Stomach (tissue), 8 donors: ENCODE measurements at regions not wholly inside any gene's neighbourhood (a gene's known extent, or its start where the extent isn't known, plus 50 kb on each side); places are given as distances from the start of the nearest gene placed in this dataset.

Source experiments
- DNase-seq, 2 donors: peaks; one replicate each; pipeline versions ENCODE4 v3.0.0 to v3.0.0-alpha.2; 2013 to 2019
- H3K27ac ChIP-seq, 5 donors: fragments of 200-600 bp in 4 of 5; sonication (generic) in 4 of 5; one replicate each; pipeline ENCODE4 v1.5.1; 2013 to 2019; ENCODE audit warnings: mild to moderate bottlenecking in 1 of 5, moderate library complexity in 1 of 5
- H3K27me3 ChIP-seq, 3 donors: fragments of 200-600 bp; sonication (generic); one replicate each; pipeline ENCODE4 v1.5.1; 2017 to 2019; ENCODE audit warnings: mixed run types in 1 of 3
- H3K36me3 ChIP-seq, 4 donors: fragments of 200-600 bp; sonication (generic); 1 replicate in 3 of 4; 2 replicates in 1 of 4; pipeline ENCODE4 v1.5.1; 2016 to 2019
- H3K4me1 ChIP-seq, 4 donors: fragments of 200-600 bp; sonication (generic); one replicate each; pipeline ENCODE4 v1.5.1; 2016 to 2019
- H3K4me3 ChIP-seq, 4 donors: fragments of 200-600 bp; sonication (generic) in 3 of 4; one replicate each; pipeline ENCODE4 v1.5.1; 2016 to 2019; ENCODE audit warnings: mild to moderate bottlenecking in 1 of 4
- H3K9me3 ChIP-seq, 4 donors: fragments of 200-600 bp; sonication (generic); one replicate each; pipeline ENCODE4 v1.5.1; 2016 to 2019
- EP300 ChIP-seq: sonication (generic); formaldehyde crosslinking; IDR thresholded peaks from one replicate; pipeline ENCODE4 v1.6.1; 2017; ENCODE audit warnings: antibody characterized with exemption
- POLR2A ChIP-seq, 4 donors: fragments of 450-650 bp; IDR thresholded peaks; one replicate each; pipeline ENCODE4 v1.6.1; 2016; ENCODE audit warnings: antibody characterized with exemption in 4 of 4, control low read depth in 2 of 4, mild to moderate bottlenecking in 1 of 4, moderate library complexity in 1 of 4
- POLR2AphosphoS5 ChIP-seq, 3 donors: sonication (generic); formaldehyde crosslinking; IDR thresholded peaks; one replicate each; pipeline ENCODE4 v1.6.1; 2016; ENCODE audit warnings: antibody characterized with exemption in 3 of 3
- WGBS, 5 donors: extraction: QIAGEN DNeasy Blood & Tissue Kit in 3 of 5; methylation state at CpG; one replicate each; pipeline versions ENCODE4 v1.1.5 to v1.1.7; 2013 to 2018; 5-methylcytosine and 5-hydroxymethylcytosine counted together
- intact Hi-C: fragments of 100-400 bp; cut with DNase I; formaldehyde crosslinking; loops from one replicate; pipeline ENCODE4 v1.15.1; 2023; ENCODE audit warnings: low total_unique reads
- TF ChIP-seq, protein P1 (sequence below), 7 experiments: fragments of 450-650 bp in 4 of 7; fragments of 200-600 bp in 3 of 7; sonication (generic) in 3 of 7; IDR thresholded peaks; one replicate each; pipeline ENCODE4 v1.5.1; 2016 to 2019; ENCODE audit warnings: antibody characterized with exemption in 7 of 7, control low read depth in 2 of 7, mild to moderate bottlenecking in 1 of 7
- donor health status: healthy with polysubstance abuse.
- donor health status: Bipolar disorder and iron deficiency.
- donor health status: healthy.

DNA sequence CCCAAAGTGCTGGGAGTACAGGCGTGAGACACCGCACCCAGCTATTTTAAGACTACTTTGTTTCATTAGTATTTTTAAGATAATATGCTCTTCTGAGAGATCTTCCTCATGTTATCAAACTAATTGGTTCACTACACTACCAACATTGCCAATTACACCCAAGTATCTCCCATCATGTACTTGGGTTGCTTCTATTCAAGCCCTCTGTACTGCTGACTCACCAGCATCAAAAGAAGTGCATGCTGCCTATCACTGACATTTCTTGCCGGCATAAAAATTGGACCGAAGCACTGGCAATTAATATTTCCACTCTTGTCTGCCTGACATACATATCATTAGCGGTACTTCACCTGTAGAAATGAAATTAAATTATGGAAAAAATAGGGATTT, 164.2 kb upstream of the NBEA start:
- Histone ChIP-seq H3K4me3 (no peak overlapping the region), H3K27me3 (no peaks in the 10 kb centered on the region), H3K36me3 (no peaks in the 10 kb centered on the region), H3K27ac (no peak overlapping the region), H3K4me1 (no peaks in the 10 kb centered on the region), H3K9me3 (peaks cover 0 to 9% (median 9%) of the 10 kb centered on the region in 4 donors)
- 93 to 97% (median 96%) methylated on average over 5 of the region's 5 CpGs for WGBS, 5 donors
- TF ChIP-seq, protein P1, sequence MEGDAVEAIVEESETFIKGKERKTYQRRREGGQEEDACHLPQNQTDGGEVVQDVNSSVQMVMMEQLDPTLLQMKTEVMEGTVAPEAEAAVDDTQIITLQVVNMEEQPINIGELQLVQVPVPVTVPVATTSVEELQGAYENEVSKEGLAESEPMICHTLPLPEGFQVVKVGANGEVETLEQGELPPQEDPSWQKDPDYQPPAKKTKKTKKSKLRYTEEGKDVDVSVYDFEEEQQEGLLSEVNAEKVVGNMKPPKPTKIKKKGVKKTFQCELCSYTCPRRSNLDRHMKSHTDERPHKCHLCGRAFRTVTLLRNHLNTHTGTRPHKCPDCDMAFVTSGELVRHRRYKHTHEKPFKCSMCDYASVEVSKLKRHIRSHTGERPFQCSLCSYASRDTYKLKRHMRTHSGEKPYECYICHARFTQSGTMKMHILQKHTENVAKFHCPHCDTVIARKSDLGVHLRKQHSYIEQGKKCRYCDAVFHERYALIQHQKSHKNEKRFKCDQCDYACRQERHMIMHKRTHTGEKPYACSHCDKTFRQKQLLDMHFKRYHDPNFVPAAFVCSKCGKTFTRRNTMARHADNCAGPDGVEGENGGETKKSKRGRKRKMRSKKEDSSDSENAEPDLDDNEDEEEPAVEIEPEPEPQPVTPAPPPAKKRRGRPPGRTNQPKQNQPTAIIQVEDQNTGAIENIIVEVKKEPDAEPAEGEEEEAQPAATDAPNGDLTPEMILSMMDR (IDR thresholded peaks at IDR 0.05) = no peak
- TF ChIP-seq EP300 (no peak), POLR2AphosphoS5 (IDR thresholded peaks at IDR 0.05) (no peak), POLR2A (IDR thresholded peaks at IDR 0.05) (no peak)
- intact Hi-C loops = no loop called here
- DNase-seq = no peak

DNA sequence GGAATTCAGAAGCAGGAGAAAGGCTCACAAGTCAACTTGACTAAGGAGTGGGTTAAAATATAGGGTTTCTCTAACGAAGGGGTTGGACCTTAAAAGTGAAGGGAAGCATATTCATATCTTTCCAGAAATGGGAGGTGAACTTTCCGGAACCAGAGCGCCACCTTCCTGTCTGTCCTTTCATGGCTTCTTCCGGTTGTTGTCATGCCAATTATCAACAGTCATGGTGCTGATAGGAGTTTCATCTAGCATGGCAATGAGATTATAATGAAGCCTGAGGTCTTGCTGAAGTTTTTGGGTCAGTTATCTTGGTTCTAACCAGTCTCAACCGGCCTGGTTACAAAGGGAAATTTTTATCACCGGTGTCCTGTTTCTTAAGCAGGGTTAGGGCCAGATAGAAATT, 162.9 kb upstream of the NBEA start:
- no peak for TF ChIP-seq EP300
- TF ChIP-seq POLR2AphosphoS5 (IDR thresholded peaks at IDR 0.05) = no peak
- TF ChIP-seq, protein P1 (IDR thresholded peaks at IDR 0.05) = no peak
- TF ChIP-seq POLR2A (IDR thresholded peaks at IDR 0.05) = no peak
- intact Hi-C loops = no loop called here
- Histone ChIP-seq H3K36me3 (no peaks in the 10 kb centered on the region), H3K4me3 (no peak overlapping the region), H3K27ac (no peak overlapping the region), H3K27me3 (no peaks in the 10 kb centered on the region), H3K4me1 (no peaks in the 10 kb centered on the region), H3K9me3 (peaks cover 0 to 14% (median 12%) of the 10 kb centered on the region in 4 donors)
- no peak for DNase-seq
- WGBS, 5 donors = 53 to 63% (median 57%) methylated on average over 6 of the region's 6 CpGs

DNA sequence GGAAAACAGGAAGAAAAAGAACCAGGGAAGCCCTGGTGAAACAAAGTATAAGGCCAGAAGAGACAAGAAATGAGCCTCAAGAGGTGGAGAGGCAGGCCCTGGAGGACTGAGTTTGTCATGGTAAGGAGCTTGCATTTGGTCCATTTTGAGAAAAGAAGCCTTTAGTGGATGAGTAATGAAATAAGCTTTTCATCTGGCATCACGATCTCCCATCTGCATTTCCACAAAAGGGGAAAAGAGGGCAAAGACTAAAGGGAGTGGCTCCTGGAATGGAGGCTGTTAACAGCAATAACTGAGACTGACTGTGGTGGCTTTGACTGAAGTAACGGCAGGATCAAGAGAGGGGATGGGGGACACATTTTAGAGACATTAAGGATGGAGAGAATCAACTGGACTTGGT, 148.8 kb upstream of the NBEA start:
- H3K4me1 ChIP-seq = no peaks in the 10 kb centered on the region
- no peak for DNase-seq
- intact Hi-C loops = no loop called here
- H3K27ac ChIP-seq = no peak overlapping the region
- no peak for TF ChIP-seq POLR2AphosphoS5 (IDR thresholded peaks at IDR 0.05)
- no peak for TF ChIP-seq POLR2A (IDR thresholded peaks at IDR 0.05)
- TF ChIP-seq EP300 = no peak
- TF ChIP-seq, protein P1 (IDR thresholded peaks at IDR 0.05) = no peak
- WGBS, 5 donors = 71 to 87% (median 82%) methylated on average over 2 of the region's 2 CpGs
- no peaks in the 10 kb centered on the region for H3K36me3 ChIP-seq
- H3K4me3 ChIP-seq = no peak overlapping the region
- H3K9me3 ChIP-seq = peaks cover 5 to 16% (median 14%) of the 10 kb centered on the region in 4 donors
- no peaks in the 10 kb centered on the region for H3K27me3 ChIP-seq

DNA sequence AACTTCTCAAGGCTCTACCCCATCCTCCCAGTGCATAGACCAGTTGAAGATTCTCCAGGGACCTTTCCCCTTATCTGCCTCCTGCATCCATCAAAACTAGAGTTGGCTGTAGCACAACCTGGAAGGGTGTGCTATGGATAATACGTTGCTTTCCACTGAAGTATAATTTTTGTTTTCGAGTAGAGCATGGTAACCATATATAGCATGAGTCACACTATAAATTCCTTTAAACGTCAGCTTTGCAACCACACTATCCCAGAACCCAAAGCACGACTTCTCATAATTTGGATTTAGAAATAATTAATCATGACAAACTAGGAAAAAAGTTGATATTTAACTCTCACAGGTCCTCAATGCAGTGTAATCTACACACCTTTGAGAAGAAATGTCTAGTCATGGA, 138.3 kb upstream of the NBEA start:
- H3K27ac ChIP-seq = no peak overlapping the region
- DNase-seq = no peak
- 76 to 82% (median 79%) methylated on average over 4 of the region's 4 CpGs for WGBS, 5 donors
- no peaks in the 10 kb centered on the region for H3K4me1 ChIP-seq
- H3K9me3 ChIP-seq = no peaks in the 10 kb centered on the region
- H3K27me3 ChIP-seq = no peaks in the 10 kb centered on the region
- H3K36me3 ChIP-seq = no peaks in the 10 kb centered on the region
- TF ChIP-seq POLR2A (IDR thresholded peaks at IDR 0.05) = no peak
- no peak overlapping the region for H3K4me3 ChIP-seq
- intact Hi-C loops = no loop called here

DNA sequence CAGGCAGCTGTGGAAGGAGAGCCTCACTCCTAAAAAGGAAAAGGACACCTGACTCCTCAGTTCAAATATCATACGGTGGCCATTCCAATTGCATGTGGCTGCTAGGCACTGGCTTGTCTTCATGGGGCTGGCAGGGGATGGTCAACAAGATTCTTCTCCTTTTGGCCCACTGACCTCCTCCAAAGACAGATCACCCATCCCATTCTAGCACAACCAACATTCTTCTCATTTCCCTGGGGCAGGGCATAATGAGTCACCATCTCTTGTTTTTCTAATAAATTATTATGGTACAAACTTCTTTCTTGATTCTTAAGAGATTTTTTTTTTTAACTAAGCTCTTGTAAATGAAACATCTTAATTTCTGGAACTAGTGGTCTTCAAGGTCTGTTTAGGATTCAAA, 136.7 kb upstream of the NBEA start:
- Histone ChIP-seq H3K9me3 (no peaks in the 10 kb centered on the region), H3K4me3 (no peak overlapping the region), H3K4me1 (no peaks in the 10 kb centered on the region), H3K27me3 (no peaks in the 10 kb centered on the region), H3K36me3 (no peaks in the 10 kb centered on the region), H3K27ac (no peak overlapping the region)
- TF ChIP-seq EP300 (no peak), POLR2AphosphoS5 (IDR thresholded peaks at IDR 0.05) (no peak), POLR2A (IDR thresholded peaks at IDR 0.05) (no peak)
- TF ChIP-seq, protein P1 (IDR thresholded peaks at IDR 0.05) = no peak
- intact Hi-C loops = no loop called here
- WGBS, 5 donors = 79 to 100% (median 96%) methylated on average over 1 of the region's 1 CpG
- DNase-seq = no peak
